GM13977 (cell line): ENCODE measurements at regions not wholly inside any gene's neighbourhood (a gene's known extent, or its start where the extent isn't known, plus 50 kb on each side); places are given as distances from the start of the nearest gene placed in this dataset.

Experiments
- DNase-seq: peaks from one replicate; pipeline ENCODE4 v3.0.0; 2012; ENCODE audit warnings: low spot score
- CTCF ChIP-seq: IDR thresholded peaks from 2 replicates; pipeline ENCODE4 v1.5.1; 2012; ENCODE audit warnings: mild to moderate bottlenecking, control low read depth; ENCODE audit not compliant: insufficient read depth; ENCODE audit errors: extremely low read depth, missing control alignments
- in situ Hi-C: fragments of 300-500 bp; cut with MboI; formaldehyde crosslinking; loops from one replicate; pipeline ENCODE4 v1.12.0; 2022; ENCODE audit warnings: low sequenced_read_pairs, low pct_unique_long_range_greater_than_20kb, mixed read lengths, inconsistent platforms; ENCODE audit not compliant: unreplicated experiment

- in situ Hi-C loops, result no loop called here
- no peak for DNase-seq
- TF ChIP-seq CTCF, result no peak
Observed at GRCh38 chr9:27671636-27672035, 98.4 kb upstream of the C9orf72 start.

- DNase-seq, result no peak
- in situ Hi-C loops, result no loop called here
- no peak for TF ChIP-seq CTCF
Observed at GRCh38 chr9:27672718-27673117, 99.4 kb upstream of the C9orf72 start.

- in situ Hi-C loops, result no loop called here
- TF ChIP-seq CTCF, result no peak
- DNase-seq, result no peak
Observed at GRCh38 chr9:27673641-27674040, 100.4 kb upstream of the C9orf72 start.

GRCh38 chr9:27675354-27675753 lies 102.1 kb upstream of the C9orf72 start:
- in situ Hi-C loops, result no loop called here
- TF ChIP-seq CTCF, result no peak
- DNase-seq, result no peak

GRCh38 chr9:27676827-27677226 lies 103.5 kb upstream of the C9orf72 start:
- no peak for TF ChIP-seq CTCF
- DNase-seq, result no peak
- in situ Hi-C loops, result no loop called here

- in situ Hi-C loops, result no loop called here
Observed at GRCh38 chr9:27679338-27679737, 106.1 kb upstream of the C9orf72 start.

More at GRCh38 chr9:27679338-27679737, 106.1 kb upstream of the C9orf72 start:
- no peak for DNase-seq
- no peak for TF ChIP-seq CTCF
